Neural cell (in vitro differentiated cells): ENCODE measurements at regions not wholly inside any gene's neighbourhood (a gene's known extent, or its start where the extent isn't known, plus 50 kb on each side); places are given as distances from the start of the nearest gene placed in this dataset.

Experiments used
- H2AFZ ChIP-seq: fragments of 200-600, 300-800 bp; sonication (generic), shearing (Covaris generic); 2 replicates; pipeline ENCODE4 v1.6.0; 2014; ENCODE audit warnings: low read depth, mild to moderate bottlenecking, antibody characterized with exemption, low read length, moderate library complexity
- H3F3A ChIP-seq: fragments of 200-600 bp; shearing (Covaris generic); 2 replicates; pipeline ENCODE4 v1.6.1; 2016; ENCODE audit warnings: mild to moderate bottlenecking, moderate library complexity, mixed read lengths, antibody characterized with exemption, low read length; ENCODE audit not compliant: insufficient read depth, poor library complexity, severe bottlenecking
- H3K27ac ChIP-seq: fragments of 200-600, 300-800 bp; sonication (generic), shearing (Covaris generic); 2 replicates; pipeline ENCODE4 v1.5.1; 2014; ENCODE audit warnings: mild to moderate bottlenecking, low read length, moderate library complexity
- H3K27me3 ChIP-seq: fragments of 300-800, 200-600 bp; sonication (generic), shearing (Covaris generic); 2 replicates; pipeline ENCODE4 v1.6.0; 2014; ENCODE audit warnings: mild to moderate bottlenecking, low read depth, low read length, moderate library complexity; ENCODE audit not compliant: insufficient read depth
- H3K36me3 ChIP-seq: fragments of 300-800, 200-600 bp; sonication (generic), shearing (Covaris generic); 2 replicates; pipeline ENCODE4 v1.5.1; 2014; ENCODE audit warnings: mild to moderate bottlenecking, antibody characterized with exemption, low read length, moderate library complexity; ENCODE audit not compliant: insufficient read depth
- H3K4me2 ChIP-seq: fragments of 300-800, 200-600 bp; sonication (generic), shearing (Covaris generic); 2 replicates; pipeline ENCODE4 v1.6.0; 2014; ENCODE audit warnings: mild to moderate bottlenecking, low read length
- H3K4me3 ChIP-seq: fragments of 300-800, 200-600 bp; sonication (generic), shearing (Covaris generic); 2 replicates; pipeline ENCODE4 v1.5.1; 2014; ENCODE audit warnings: mild to moderate bottlenecking, low read length, moderate library complexity
- H3K79me2 ChIP-seq: fragments of 200-600 bp; shearing (Covaris generic); replicated peaks from 2 replicates; pipeline ENCODE4 v1.6.0; 2014; ENCODE audit warnings: mild to moderate bottlenecking, low read length, moderate library complexity; ENCODE audit not compliant: insufficient read depth
- H3K9ac ChIP-seq: fragments of 300-800, 200-600 bp; sonication (generic), shearing (Covaris generic); 2 replicates; pipeline ENCODE4 v1.6.1; 2016; ENCODE audit warnings: mild to moderate bottlenecking, low read length, mixed read lengths
- H3K9me2 ChIP-seq: fragments of 200-600 bp; shearing (Covaris generic); 2 replicates; pipeline ENCODE4 v1.6.1; 2016; ENCODE audit warnings: mild to moderate bottlenecking, low read length, mixed read lengths; ENCODE audit not compliant: insufficient read depth
- H3K9me3 ChIP-seq: fragments of 200-600, 300-800 bp; sonication (generic), shearing (Covaris generic); 2 replicates; pipeline ENCODE4 v1.6.1; 2016; ENCODE audit warnings: mild to moderate bottlenecking, mixed run types, low read length, moderate library complexity, mixed read lengths
- H4K20me1 ChIP-seq: fragments of 200-600 bp; shearing (Covaris generic); 2 replicates; pipeline ENCODE4 v1.6.1; 2016; ENCODE audit warnings: mild to moderate bottlenecking, mixed run types; ENCODE audit not compliant: insufficient read depth
- CTCF ChIP-seq: fragments of 450-650 bp; IDR thresholded peaks from 2 replicates; pipeline ENCODE4 v1.5.1; 2014; ENCODE audit warnings: antibody characterized with exemption, mild to moderate bottlenecking, moderate library complexity; ENCODE audit not compliant: poor library complexity, severe bottlenecking
- EP300 ChIP-seq: fragments of 450-650 bp; conservative IDR thresholded peaks from 2 replicates; pipeline ENCODE4 v1.6.1; 2014; ENCODE audit warnings: antibody characterized with exemption, mild to moderate bottlenecking, moderate library complexity; ENCODE audit not compliant: poor library complexity, severe bottlenecking
- EZH2 ChIP-seq: fragments of 200-600, 300-800 bp; shearing (Covaris generic), sonication (generic); IDR thresholded peaks from 2 replicates; pipeline ENCODE4 v1.6.1; 2014; ENCODE audit warnings: antibody characterized with exemption, low read length, borderline replicate concordance, mild to moderate bottlenecking; ENCODE audit not compliant: insufficient read depth, poor library complexity, severe bottlenecking
- MXI1 ChIP-seq: fragments of 450-650 bp; conservative IDR thresholded peaks from 2 replicates; pipeline ENCODE4 v1.6.1; 2014; ENCODE audit warnings: antibody characterized with exemption, mild to moderate bottlenecking; ENCODE audit not compliant: poor library complexity, severe bottlenecking
- POLR2AphosphoS5 ChIP-seq: IDR thresholded peaks from 2 replicates; pipeline ENCODE4 v1.6.1; 2012
- RAD21 ChIP-seq: fragments of 450-650 bp; conservative IDR thresholded peaks from 2 replicates; pipeline ENCODE4 v1.6.1; 2014; ENCODE audit warnings: antibody characterized with exemption, mild to moderate bottlenecking, moderate library complexity
- SMC3 ChIP-seq: fragments of 450-650 bp; conservative IDR thresholded peaks from 2 replicates; pipeline ENCODE4 v1.6.1; 2014; ENCODE audit warnings: antibody characterized with exemption, mild to moderate bottlenecking, moderate library complexity; ENCODE audit not compliant: poor library complexity
- TAF1 ChIP-seq: IDR thresholded peaks from 2 replicates; pipeline ENCODE4 v1.6.1; 2012; ENCODE audit warnings: low read depth
- TF ChIP-seq, protein P1 (sequence below): IDR thresholded peaks from 2 replicates; pipeline ENCODE4 v1.6.1; 2012; ENCODE audit warnings: borderline replicate concordance

GRCh38 chr1:191734321-191734720 lies 423.9 kb upstream of the RGS18 start:
- Histone ChIP-seq H2AFZ (no peak overlapping the region), H3K4me2 (no peak overlapping the region), H4K20me1 (no peaks in the 10 kb centered on the region), H3K9me2 (no peaks in the 10 kb centered on the region), H3K9ac (no peak overlapping the region), H3K36me3 (no peaks in the 10 kb centered on the region), H3K27ac (no peak overlapping the region), H3K4me3 (no peak overlapping the region), H3K79me2 (no peaks in the 10 kb centered on the region), H3K27me3 (no peaks in the 10 kb centered on the region), H3K9me3 (no peaks in the 10 kb centered on the region), H3F3A (no peaks in the 10 kb centered on the region)
- TF ChIP-seq CTCF = no peak
- no peak for TF ChIP-seq TAF1
- TF ChIP-seq, protein P1, sequence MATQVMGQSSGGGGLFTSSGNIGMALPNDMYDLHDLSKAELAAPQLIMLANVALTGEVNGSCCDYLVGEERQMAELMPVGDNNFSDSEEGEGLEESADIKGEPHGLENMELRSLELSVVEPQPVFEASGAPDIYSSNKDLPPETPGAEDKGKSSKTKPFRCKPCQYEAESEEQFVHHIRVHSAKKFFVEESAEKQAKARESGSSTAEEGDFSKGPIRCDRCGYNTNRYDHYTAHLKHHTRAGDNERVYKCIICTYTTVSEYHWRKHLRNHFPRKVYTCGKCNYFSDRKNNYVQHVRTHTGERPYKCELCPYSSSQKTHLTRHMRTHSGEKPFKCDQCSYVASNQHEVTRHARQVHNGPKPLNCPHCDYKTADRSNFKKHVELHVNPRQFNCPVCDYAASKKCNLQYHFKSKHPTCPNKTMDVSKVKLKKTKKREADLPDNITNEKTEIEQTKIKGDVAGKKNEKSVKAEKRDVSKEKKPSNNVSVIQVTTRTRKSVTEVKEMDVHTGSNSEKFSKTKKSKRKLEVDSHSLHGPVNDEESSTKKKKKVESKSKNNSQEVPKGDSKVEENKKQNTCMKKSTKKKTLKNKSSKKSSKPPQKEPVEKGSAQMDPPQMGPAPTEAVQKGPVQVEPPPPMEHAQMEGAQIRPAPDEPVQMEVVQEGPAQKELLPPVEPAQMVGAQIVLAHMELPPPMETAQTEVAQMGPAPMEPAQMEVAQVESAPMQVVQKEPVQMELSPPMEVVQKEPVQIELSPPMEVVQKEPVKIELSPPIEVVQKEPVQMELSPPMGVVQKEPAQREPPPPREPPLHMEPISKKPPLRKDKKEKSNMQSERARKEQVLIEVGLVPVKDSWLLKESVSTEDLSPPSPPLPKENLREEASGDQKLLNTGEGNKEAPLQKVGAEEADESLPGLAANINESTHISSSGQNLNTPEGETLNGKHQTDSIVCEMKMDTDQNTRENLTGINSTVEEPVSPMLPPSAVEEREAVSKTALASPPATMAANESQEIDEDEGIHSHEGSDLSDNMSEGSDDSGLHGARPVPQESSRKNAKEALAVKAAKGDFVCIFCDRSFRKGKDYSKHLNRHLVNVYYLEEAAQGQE = no peak
- no peak for TF ChIP-seq POLR2AphosphoS5
- no peak for TF ChIP-seq EP300
- TF ChIP-seq SMC3 = no peak
- TF ChIP-seq MXI1 = no peak
- no peak for TF ChIP-seq RAD21

- Histone ChIP-seq H3K9ac (no peak overlapping the region), H2AFZ (no peak overlapping the region), H3K79me2 (no peaks in the 10 kb centered on the region), H3K27ac (no peak overlapping the region), H4K20me1 (no peaks in the 10 kb centered on the region), H3K4me3 (no peak overlapping the region), H3F3A (no peaks in the 10 kb centered on the region), H3K36me3 (no peaks in the 10 kb centered on the region), H3K9me2 (no peaks in the 10 kb centered on the region), H3K9me3 (no peaks in the 10 kb centered on the region), H3K4me2 (no peak overlapping the region), H3K27me3 (no peaks in the 10 kb centered on the region)
- TF ChIP-seq MXI1 (no peak), TAF1 (no peak), POLR2AphosphoS5 (no peak), CTCF (no peak), EP300 (no peak), EZH2 (no peak), RAD21 (no peak)
Observed at GRCh38 chr1:191739544-191739943, 418.7 kb upstream of the RGS18 start.
